K562 (cell line): ENCODE measurements at regions not wholly inside any gene's neighbourhood (a gene's known extent, or its start where the extent isn't known, plus 50 kb on each side); places are given as distances from the start of the nearest gene placed in this dataset.

ENCODE experiments used
- ATAC-seq: fragments of 200-7000 bp; cut with Tn5 transposase; 3 replicates; pipeline ENCODE4 v1.9.1; 2020; ENCODE audit warnings: moderate library complexity
- BruUV-seq: library from RNA; stranded (reverse); fragments of 400-500 nt; replicated peaks from 2 replicates; lab custom pipeline; 2021; lab: Mats Ljungman, UMichigan
- CTCF ChIA-PET: fragments of 300-600 bp; formaldehyde crosslinking; extraction: SDS; loops from one replicate; lab custom pipeline; 2021; ENCODE audit warnings: low intra/inter-chr PET ratio; lab: Yijun Ruan, JAX
- POLR2A ChIA-PET: fragments of 300-600, 350-650 bp; sonication (Branson Sonifier 250); formaldehyde crosslinking; extraction: SDS; loops from one replicate; lab custom pipeline; 2021; ENCODE audit warnings: antibody characterized with exemption, inconsistent platforms; lab: Yijun Ruan, JAX
- DNase-seq, 4 experiments: peaks; one replicate each; pipeline versions ENCODE4 v3.0.0 to v3.0.0-alpha.2; 2011 to 2018; ENCODE audit warnings: low spot score in 3 of 4, mixed read lengths in 3 of 4; ENCODE audit errors: extremely low read depth in 1 of 4
- FAIRE-seq: peaks from 2 replicates; lab custom pipeline; 2011; peaks lifted over from hg19 to GRCh38; lab: Jason Lieb, UNC
- H2AFZ ChIP-seq: 2 replicates; pipeline ENCODE4 v1.6.0; 2011; ENCODE audit warnings: low read depth, low read length, control low read depth, inconsistent platforms
- H3K27ac ChIP-seq: fragments of 200-600 bp; 3 replicates; pipeline ENCODE4 v1.8.0; 2011; ENCODE audit warnings: low read depth, mild to moderate bottlenecking, control low read depth, inconsistent platforms, low read length, moderate library complexity, mixed read lengths; ENCODE audit errors: extremely low read depth
- H3K27me3 ChIP-seq, 2 experiments: fragments of 300-600 bp in 1 of 2; 2 replicates in 1 of 2; 3 replicates in 1 of 2; pipeline versions ENCODE4 v1.6.0 to v1.8.0; 2011; ENCODE audit warnings: inconsistent platforms in 2 of 2, low read length in 2 of 2, mild to moderate bottlenecking in 1 of 2, mixed read lengths in 1 of 2, moderate library complexity in 1 of 2; ENCODE audit not compliant: control insufficient read depth in 2 of 2, insufficient read depth in 2 of 2
- H3K36me3 ChIP-seq: fragments of 300-600 bp; 3 replicates; pipeline ENCODE4 v1.8.0; 2011; ENCODE audit warnings: mild to moderate bottlenecking, low read length, inconsistent platforms; ENCODE audit not compliant: control insufficient read depth, insufficient read depth
- H3K4me1 ChIP-seq, 2 experiments: fragments of 200-600 bp in 1 of 2; replicated peaks in 1 of 2; 2 replicates in 1 of 2; 3 replicates in 1 of 2; pipeline versions ENCODE4 v1.5.1 to v1.8.0; 2011; ENCODE audit warnings: inconsistent platforms in 2 of 2, low read length in 2 of 2, mild to moderate bottlenecking in 1 of 2, mixed read lengths in 1 of 2, moderate library complexity in 1 of 2; ENCODE audit not compliant: control insufficient read depth in 2 of 2, insufficient read depth in 2 of 2
- H3K4me2 ChIP-seq: 2 replicates; pipeline ENCODE4 v1.6.1; 2011; ENCODE audit warnings: low read length, control low read depth, inconsistent platforms, mixed read lengths; ENCODE audit not compliant: insufficient read depth
- H3K4me3 ChIP-seq: fragments of 200-600 bp; sonication (generic), shearing (Covaris generic); 2 replicates; pipeline ENCODE4 v1.5.1; 2016; ENCODE audit warnings: control low read depth, inconsistent platforms
- H3K79me2 ChIP-seq: fragments of 200-600 bp; 3 replicates; pipeline ENCODE4 v1.8.0; 2011; ENCODE audit warnings: low read length, inconsistent platforms; ENCODE audit not compliant: control insufficient read depth, insufficient read depth
- H3K9ac ChIP-seq, 2 experiments: 2 replicates each; pipeline versions ENCODE4 v1.6.0 to v1.6.1; 2011; ENCODE audit warnings: low read depth in 2 of 2, low read length in 2 of 2, control low read depth in 1 of 2, inconsistent platforms in 1 of 2, mild to moderate bottlenecking in 1 of 2, mixed read lengths in 1 of 2; ENCODE audit not compliant: insufficient read depth in 1 of 2
- H3K9me1 ChIP-seq: one replicate; pipeline ENCODE4 v1.6.0; 2011; ENCODE audit warnings: inconsistent platforms, mild to moderate bottlenecking, low read length, moderate library complexity; ENCODE audit not compliant: control insufficient read depth, insufficient read depth
- H3K9me3 ChIP-seq: replicated peaks from 2 replicates; pipeline ENCODE4 v1.5.1; 2011; ENCODE audit warnings: low read depth, low read length, inconsistent platforms; ENCODE audit not compliant: control insufficient read depth, insufficient read depth
- H4K20me1 ChIP-seq: replicated peaks from 2 replicates; pipeline ENCODE4 v1.6.1; 2011; ENCODE audit warnings: low read length, inconsistent platforms, mixed read lengths; ENCODE audit not compliant: control insufficient read depth, insufficient read depth
- ARID2 ChIP-seq: fragments of 450-650 bp; IDR thresholded peaks from 2 replicates; pipeline ENCODE4 v1.6.1; 2017; ENCODE audit warnings: antibody characterized with exemption, mild to moderate bottlenecking
- CBX2 ChIP-seq: fragments of 200-600 bp; sonication (generic); IDR thresholded peaks from one replicate; pipeline ENCODE4 v1.6.1; 2012; ENCODE audit warnings: mild to moderate bottlenecking, low read length, inconsistent platforms; ENCODE audit not compliant: insufficient read depth, poor library complexity, severe bottlenecking
- CHD4 ChIP-seq: fragments of 200-600 bp; sonication (generic); IDR thresholded peaks from 3 replicates; pipeline ENCODE4 v1.6.1; 2012; ENCODE audit warnings: low read depth, mild to moderate bottlenecking, mixed read lengths, low read length, inconsistent platforms; ENCODE audit not compliant: insufficient read depth, insufficient replicate concordance, poor library complexity, severe bottlenecking
- ILF3 ChIP-seq: fragments of 450-650 bp; IDR thresholded peaks from 2 replicates; pipeline ENCODE4 v1.6.1; 2018; ENCODE audit warnings: antibody characterized with exemption, mild to moderate bottlenecking, moderate library complexity, borderline replicate concordance
- MAZ ChIP-seq, 2 experiments: fragments of 450-650 bp in 1 of 2; sonication (generic) in 1 of 2; formaldehyde crosslinking; IDR thresholded peaks in 1 of 2; conservative IDR thresholded peaks in 1 of 2; 2 replicates each; pipeline versions ENCODE4 v1.4.0 to v1.5.0; 2020; ENCODE audit warnings: mild to moderate bottlenecking in 1 of 2, missing genetic modification reagents in 1 of 2
- MYNN ChIP-seq, 2 experiments: sonication (generic); formaldehyde crosslinking in 1 of 2; IDR thresholded peaks; 2 replicates each; pipeline versions ENCODE4 v1.5.0 to v1.6.1; 2016 to 2020; ENCODE audit warnings: antibody characterized with exemption in 1 of 2, missing genetic modification reagents in 1 of 2
- TCF7 ChIP-seq: sonication (generic); IDR thresholded peaks from 2 replicates; pipeline ENCODE4 v1.6.1; 2016; ENCODE audit warnings: antibody characterized with exemption, borderline replicate concordance
- ZNF12 ChIP-seq: sonication (generic); formaldehyde crosslinking; IDR thresholded peaks from 2 replicates; pipeline ENCODE4 v1.4.0; 2020; ENCODE audit warnings: mild to moderate bottlenecking, missing genetic modification reagents
- ZNF444 ChIP-seq: fragments of 250-450 bp; sonication (Bioruptor Pico); IDR thresholded peaks from 2 replicates; pipeline ENCODE4 v1.4.0; 2020; ENCODE audit warnings: mild to moderate bottlenecking, moderate library complexity
- ZNF507 ChIP-seq: conservative IDR thresholded peaks from 2 replicates; pipeline ENCODE4 v1.6.1; 2017; ENCODE audit warnings: missing genetic modification characterization, missing compliant biosample characterization
- ZNF584 ChIP-seq: fragments of 200-800 bp; sonication (Bioruptor generic); IDR thresholded peaks from 2 replicates; pipeline ENCODE4 v1.6.1; 2016; ENCODE audit warnings: low read depth, mild to moderate bottlenecking, missing genetic modification characterization, missing compliant biosample characterization
- ZNF780A ChIP-seq: fragments of 250-450 bp; sonication (Bioruptor Pico); IDR thresholded peaks from 2 replicates; pipeline ENCODE4 v1.5.0; 2021; ENCODE audit warnings: mild to moderate bottlenecking
- WGBS: fragments of 100-300 bp; shearing (Covaris generic); methylation state at CpG from one replicate; pipeline ENCODE4 v1.1.6; 2016; ENCODE audit warnings: low coverage, mixed read lengths; ENCODE audit not compliant: insufficient coverage; ENCODE audit errors: missing lambda C conversion rate; 5-methylcytosine and 5-hydroxymethylcytosine counted together
- in situ Hi-C: fragments of 300-500 bp; cut with MboI; formaldehyde crosslinking; loops from 4 replicates; pipeline ENCODE4 v1.15.0; 2018; ENCODE audit warnings: inconsistent platforms, mixed read lengths
- intact Hi-C: fragments of 100-400 bp; cut with micrococcal nuclease; formaldehyde crosslinking; loops from 2 replicates; pipeline ENCODE4 v1.14.2; 2022
- TF ChIP-seq, protein P1 (sequence below): fragments of 250-450 bp; sonication (Bioruptor Pico); IDR thresholded peaks from 2 replicates; pipeline ENCODE4 v1.5.0; 2020; ENCODE audit warnings: mild to moderate bottlenecking
- TF ChIP-seq, protein P2 (sequence below): fragments of 450-650 bp; IDR thresholded peaks from 2 replicates; pipeline ENCODE4 v1.6.1; 2016
- TF ChIP-seq, protein P3 (sequence below): fragments of 250-450 bp; sonication (Bioruptor Pico); IDR thresholded peaks from 2 replicates; pipeline ENCODE4 v1.4.0; 2020; ENCODE audit warnings: mild to moderate bottlenecking

DNA sequence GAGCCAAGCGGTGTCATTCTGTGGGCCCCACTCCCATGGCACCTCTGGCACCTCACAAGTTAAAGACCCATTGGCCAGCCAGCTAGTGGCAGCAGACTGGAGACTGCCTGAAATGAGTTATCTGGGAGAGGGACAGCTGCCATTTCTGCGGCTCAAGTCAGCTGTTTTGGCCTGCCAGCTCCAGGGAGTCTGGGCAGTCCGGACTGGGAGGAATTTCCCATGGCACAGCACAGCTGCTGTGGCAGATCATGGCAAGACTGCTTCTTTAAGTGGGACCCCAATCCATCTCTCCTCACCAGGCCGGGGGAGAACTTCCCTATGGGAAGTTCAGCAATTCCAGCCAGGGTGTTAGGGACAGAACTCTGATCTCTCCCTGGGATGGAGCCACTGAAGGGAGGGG lies 2187.6 kb upstream of the CELF4 start:
- CTCF ChIA-PET: no interaction called here

DNA sequence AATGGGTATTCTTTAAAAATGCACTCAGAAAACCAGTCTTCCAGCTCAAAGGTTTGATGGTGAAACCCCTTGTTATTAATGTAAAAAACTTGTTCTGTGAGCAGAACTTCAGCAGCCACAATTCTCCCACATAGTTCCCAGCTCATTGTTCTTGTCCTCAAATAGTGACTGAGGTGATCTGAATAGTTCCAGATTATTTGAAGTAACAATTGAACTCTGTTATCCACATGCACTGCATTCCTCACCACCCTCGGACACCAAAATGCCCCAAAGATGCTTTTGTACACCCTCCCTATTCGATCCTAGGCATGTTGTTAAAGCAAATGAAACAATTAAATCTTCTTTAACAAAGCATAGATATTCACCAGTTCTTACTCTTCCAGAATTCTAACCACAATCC lies 2186.8 kb upstream of the CELF4 start:
- H3K9me1 ChIP-seq: no peaks in the 10 kb centered on the region
- H3K9ac ChIP-seq: no peak overlapping the region
- FAIRE-seq: no peak
- H3K27me3 ChIP-seq: no peaks in the 10 kb centered on the region
- ATAC-seq: no peak
- WGBS: 0% methylated on average over 2 of the region's 2 CpGs
- H3K4me1 ChIP-seq: no peaks in the 10 kb centered on the region
- H3K27ac ChIP-seq: no peak overlapping the region
- CTCF ChIA-PET: no interaction called here
- no peak overlapping the region for H3K4me3 ChIP-seq
- in situ Hi-C loops (no loop called here), intact Hi-C loops (no loop called here)
- no peaks in the 10 kb centered on the region for H3K36me3 ChIP-seq
- POLR2A ChIA-PET: no interaction called here
- no peak for DNase-seq
- no peaks in the 10 kb centered on the region for H4K20me1 ChIP-seq
- no TSS peak for BruUV-seq
- no peaks in the 10 kb centered on the region for H3K79me2 ChIP-seq
- H3K9me3 ChIP-seq: no peaks in the 10 kb centered on the region; the same call in 1 of the 2 replicates
- no peak overlapping the region for H3K4me2 ChIP-seq
- no peak overlapping the region for H2AFZ ChIP-seq
- TF ChIP-seq, protein P1, sequence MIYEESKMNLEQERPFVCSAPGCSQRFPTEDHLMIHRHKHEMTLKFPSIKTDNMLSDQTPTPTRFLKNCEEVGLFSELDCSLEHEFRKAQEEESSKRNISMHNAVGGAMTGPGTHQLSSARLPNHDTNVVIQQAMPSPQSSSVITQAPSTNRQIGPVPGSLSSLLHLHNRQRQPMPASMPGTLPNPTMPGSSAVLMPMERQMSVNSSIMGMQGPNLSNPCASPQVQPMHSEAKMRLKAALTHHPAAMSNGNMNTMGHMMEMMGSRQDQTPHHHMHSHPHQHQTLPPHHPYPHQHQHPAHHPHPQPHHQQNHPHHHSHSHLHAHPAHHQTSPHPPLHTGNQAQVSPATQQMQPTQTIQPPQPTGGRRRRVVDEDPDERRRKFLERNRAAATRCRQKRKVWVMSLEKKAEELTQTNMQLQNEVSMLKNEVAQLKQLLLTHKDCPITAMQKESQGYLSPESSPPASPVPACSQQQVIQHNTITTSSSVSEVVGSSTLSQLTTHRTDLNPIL: no peak
- TF ChIP-seq CBX2 (no peak), ARID2 (no peak), ZNF444 (CRISPR knock-in tag) (no peak), MAZ (CRISPR knock-in tag; conservative IDR thresholded peaks at IDR 0.05 in 1 of 2, IDR thresholded peaks at IDR 0.05 in 1 of 2) (no peak), TCF7 (no peak), ZNF780A (no peak), CHD4 (no peak)
- TF ChIP-seq, protein P2, sequence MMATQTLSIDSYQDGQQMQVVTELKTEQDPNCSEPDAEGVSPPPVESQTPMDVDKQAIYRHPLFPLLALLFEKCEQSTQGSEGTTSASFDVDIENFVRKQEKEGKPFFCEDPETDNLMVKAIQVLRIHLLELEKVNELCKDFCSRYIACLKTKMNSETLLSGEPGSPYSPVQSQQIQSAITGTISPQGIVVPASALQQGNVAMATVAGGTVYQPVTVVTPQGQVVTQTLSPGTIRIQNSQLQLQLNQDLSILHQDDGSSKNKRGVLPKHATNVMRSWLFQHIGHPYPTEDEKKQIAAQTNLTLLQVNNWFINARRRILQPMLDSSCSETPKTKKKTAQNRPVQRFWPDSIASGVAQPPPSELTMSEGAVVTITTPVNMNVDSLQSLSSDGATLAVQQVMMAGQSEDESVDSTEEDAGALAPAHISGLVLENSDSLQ: no peak

More for the DNA sequence above, 2187.6 kb upstream of the CELF4 start:
- Histone ChIP-seq H3K9me1 (no peaks in the 10 kb centered on the region), H3K9ac (no peak overlapping the region), H4K20me1 (no peaks in the 10 kb centered on the region), H3K4me1 (no peaks in the 10 kb centered on the region), H3K36me3 (no peaks in the 10 kb centered on the region), H2AFZ (no peak overlapping the region)
- no peak for ATAC-seq
- in situ Hi-C loops: no loop called here
- BruUV-seq: no TSS peak
- no peak for FAIRE-seq
- TF ChIP-seq ILF3: no peak
- TF ChIP-seq, protein P3, sequence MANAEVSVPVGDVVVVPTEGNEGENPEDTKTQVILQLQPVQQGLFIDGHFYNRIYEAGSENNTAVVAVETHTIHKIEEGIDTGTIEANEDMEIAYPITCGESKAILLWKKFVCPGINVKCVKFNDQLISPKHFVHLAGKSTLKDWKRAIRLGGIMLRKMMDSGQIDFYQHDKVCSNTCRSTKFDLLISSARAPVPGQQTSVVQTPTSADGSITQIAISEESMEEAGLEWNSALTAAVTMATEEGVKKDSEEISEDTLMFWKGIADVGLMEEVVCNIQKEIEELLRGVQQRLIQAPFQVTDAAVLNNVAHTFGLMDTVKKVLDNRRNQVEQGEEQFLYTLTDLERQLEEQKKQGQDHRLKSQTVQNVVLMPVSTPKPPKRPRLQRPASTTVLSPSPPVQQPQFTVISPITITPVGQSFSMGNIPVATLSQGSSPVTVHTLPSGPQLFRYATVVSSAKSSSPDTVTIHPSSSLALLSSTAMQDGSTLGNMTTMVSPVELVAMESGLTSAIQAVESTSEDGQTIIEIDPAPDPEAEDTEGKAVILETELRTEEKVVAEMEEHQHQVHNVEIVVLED (CRISPR knock-in tag): no peak
- no peak for TF ChIP-seq ZNF507 (tag)
- no peak for TF ChIP-seq ZNF12 (CRISPR knock-in tag)
- no peak for TF ChIP-seq ZNF584
- TF ChIP-seq MYNN (IDR thresholded peaks at IDR 0.05): no peak
- no peak for TF ChIP-seq MYNN (CRISPR knock-in tag; IDR thresholded peaks at IDR 0.05)
- TF ChIP-seq, all 486 proteins: peak for 0
- no peak overlapping the region for H3K4me2 ChIP-seq
- no peak overlapping the region for H3K27ac ChIP-seq
- POLR2A ChIA-PET: no interaction called here
- WGBS: 4% methylated on average over 4 of the region's 4 CpGs
- no peaks in the 10 kb centered on the region for H3K79me2 ChIP-seq
- H3K4me3 ChIP-seq: no peak overlapping the region
- DNase-seq: no peak
- intact Hi-C loops: no loop called here
- H3K9me3 ChIP-seq: no peaks in the 10 kb centered on the region; the same call in 1 of the 2 replicates
- H3K27me3 ChIP-seq: no peaks in the 10 kb centered on the region
